Right kidney (tissue), 1 donor: ENCODE measurements at regions not wholly inside any gene's neighbourhood (a gene's known extent, or its start where the extent isn't known, plus 50 kb on each side); places are given as distances from the start of the nearest gene placed in this dataset.

Experiments used
- DNase-seq: peaks from one replicate; pipeline ENCODE4 v3.0.0-alpha.2; 2016

GRCh38 chr3:72395776-72396311, 452.4 kb downstream of the SHQ1 start:
- no peak for DNase-seq

GRCh38 chr3:72393455-72393854, 454.8 kb downstream of the SHQ1 start:
- DNase-seq, result no peak

DNA sequence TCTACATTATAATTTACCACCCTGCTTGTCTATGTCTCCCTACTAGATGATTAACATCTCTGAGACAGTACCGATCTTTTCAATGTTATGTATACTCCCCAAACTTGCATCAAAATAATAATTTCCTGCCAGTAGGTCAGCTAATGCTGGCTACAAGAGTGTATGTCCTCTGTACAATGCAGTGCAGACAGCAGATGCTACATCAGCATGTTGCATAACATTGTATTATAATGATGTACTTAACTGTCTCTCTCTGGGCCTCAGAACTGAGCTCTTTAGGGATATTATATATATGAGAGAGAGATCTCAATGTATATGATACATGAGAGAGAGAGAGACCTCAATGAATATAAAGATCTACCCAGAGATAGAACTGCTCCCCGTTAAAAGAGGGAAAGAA, 456.6 kb downstream of the SHQ1 start:
- DNase-seq, result no peak

DNA sequence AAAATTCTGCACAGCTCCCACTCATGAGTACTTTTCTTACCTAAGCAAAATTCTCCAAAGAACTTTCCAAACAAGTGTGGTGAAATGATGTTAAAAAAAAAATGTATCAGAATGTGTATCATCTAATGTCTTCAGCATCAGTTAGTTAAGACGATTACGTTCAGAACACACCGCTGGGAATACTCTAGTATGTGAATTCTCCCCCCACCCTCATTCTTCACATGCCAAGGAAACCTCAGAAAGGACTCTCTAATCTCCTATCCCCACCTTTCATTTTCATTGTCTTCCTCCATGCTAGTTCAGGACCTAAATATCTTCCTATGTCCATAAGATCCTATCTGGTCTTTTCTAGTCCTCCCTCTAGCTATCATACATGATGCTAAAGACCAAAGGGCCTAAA, 457.4 kb downstream of the SHQ1 start:
- DNase-seq, result no peak

DNA sequence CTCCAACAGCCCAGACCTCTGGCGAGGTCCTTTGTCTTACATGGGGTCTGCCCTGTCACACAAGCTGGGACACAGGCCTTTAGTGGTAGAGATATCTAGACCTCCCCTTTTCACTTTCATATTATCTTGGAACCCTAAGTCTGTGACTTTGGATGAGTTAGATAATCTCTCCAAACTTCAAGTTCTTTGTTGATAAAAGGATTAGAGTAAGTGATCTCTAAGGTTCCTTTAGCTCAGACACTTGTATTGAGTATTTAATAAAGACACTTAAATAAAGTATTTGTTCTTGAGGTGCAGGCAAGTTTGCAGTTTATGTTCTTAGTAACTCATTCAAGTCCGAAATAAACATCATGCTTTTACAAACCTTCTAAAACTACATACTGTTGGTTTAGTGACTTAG, 459.6 kb downstream of the SHQ1 start:
- no peak for DNase-seq

DNA sequence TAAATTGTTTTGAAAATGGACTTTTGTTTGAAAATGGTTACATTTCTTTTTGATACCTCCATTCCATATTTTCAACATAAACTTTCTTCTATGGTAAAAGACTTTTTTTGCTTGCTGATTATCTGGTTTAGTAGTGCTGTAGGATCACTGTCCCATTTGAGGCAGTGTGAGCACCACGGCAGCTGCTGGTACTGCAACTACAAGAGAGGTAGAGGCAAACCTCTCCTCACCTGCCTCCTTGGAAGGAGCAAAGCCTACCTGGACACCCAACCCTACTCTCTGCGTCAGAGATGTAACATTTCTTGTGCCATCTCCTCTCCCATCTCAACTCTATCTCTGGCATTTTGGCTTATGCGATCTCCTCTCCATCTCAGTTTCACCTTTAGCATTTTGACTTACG, 460.1 kb downstream of the SHQ1 start:
- no peak for DNase-seq

DNA sequence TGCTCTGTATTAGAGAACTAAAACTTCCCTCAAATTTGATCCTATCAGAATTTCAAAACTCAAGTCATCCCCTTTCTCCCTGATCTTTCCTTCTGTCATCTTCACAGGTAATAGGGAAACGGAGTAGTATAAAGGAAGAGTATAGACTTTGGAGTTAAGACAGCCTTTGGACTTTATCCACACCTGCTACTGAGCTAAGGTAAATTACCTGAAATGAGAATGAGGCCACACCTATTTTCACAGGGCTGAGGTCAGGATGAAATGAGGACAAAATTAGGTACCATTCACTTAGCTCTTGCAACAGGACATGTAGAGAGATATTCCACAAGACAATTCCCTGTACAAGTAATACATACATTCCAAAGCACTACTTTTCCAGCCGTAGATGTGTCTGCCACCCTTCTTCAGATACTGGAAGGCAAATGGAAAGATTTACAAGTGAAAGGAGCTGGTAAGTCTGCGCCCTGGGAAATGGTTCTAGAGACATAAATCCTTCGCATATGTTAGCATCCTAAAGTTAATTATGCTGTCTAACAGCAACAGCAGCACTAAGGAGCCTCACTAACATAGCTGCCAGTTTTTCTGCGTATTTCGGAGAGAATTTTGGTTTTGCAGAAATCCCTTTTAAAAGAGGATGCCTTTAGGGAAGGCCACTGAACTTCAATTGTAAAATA, 461.8 kb downstream of the SHQ1 start:
- DNase-seq, result no peak

DNA sequence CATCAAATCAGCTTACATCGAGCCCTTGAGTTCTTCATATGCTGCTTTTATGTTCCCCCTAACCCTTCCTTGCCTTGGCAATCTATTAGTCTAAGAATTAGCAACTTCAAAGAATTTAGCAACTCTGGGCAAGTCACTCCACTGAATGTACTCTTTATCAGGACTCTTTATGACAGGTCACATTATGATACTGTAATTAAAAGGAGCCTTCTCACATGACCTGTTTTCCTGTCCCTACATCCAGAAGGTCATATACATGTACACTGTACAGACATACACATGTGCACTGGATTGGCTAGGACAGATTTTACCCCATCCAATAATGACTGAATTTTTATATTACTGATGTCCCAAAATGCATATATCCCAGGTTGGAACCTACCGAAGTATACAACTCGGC, 463.1 kb downstream of the SHQ1 start:
- DNase-seq, result no peak

DNA sequence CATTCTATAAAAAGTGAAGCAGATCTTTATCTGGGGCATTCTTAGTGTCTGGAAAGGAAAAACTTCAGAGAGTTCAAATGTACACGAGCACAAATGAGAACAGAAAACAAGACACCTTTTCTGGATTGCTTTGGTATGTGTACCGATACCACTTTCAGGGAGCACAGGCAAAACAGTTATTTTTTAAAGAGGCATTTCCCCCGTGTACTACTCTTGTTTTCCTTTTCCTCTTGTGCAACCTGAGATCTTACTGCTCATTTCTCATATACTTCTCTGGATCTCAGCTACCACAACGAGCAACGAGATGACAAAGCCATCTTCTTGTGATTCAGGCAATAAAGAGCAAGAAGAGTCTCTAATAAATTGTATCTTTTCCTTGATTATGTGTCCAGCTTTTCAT, 463.6 kb downstream of the SHQ1 start:
- DNase-seq, result no peak

DNA sequence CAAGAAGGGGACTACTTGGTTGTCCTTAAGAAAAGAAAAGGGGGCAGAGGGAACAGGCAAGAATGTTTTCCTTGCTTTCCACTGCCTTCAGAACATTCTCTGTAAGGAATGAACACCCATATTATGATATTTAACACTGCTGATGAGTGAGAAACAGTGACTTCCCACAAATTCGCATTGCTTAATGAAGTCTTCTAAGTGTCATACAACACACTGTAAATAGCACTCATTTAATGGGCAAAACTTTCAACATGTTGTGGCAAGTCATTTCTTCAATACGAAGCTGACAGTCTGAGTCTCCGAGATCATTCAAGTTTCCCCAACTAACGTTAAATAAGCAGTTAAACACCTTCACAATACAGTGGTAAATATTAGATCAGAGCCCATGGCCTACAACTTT, 464.4 kb downstream of the SHQ1 start:
- DNase-seq, result no peak

DNA sequence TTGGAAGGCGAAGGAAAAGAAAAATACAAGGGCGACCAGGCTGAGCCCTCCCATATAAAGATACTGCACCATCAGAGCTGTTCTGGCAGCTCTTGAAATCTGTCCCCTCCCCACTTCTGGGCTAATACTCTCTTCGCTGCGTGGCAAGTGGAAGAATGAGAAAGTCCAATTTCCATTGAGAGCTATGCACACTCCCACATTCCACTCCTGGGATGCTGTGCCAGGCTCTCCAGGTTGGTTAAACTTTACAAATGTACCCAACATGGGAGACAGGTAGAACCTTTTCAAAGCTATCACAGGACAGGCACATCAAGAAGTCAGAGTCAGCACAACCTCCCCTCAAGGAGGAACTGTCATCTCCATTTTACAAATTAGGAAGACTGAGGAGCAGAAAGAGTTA, 465.0 kb downstream of the SHQ1 start:
- no peak for DNase-seq

DNA sequence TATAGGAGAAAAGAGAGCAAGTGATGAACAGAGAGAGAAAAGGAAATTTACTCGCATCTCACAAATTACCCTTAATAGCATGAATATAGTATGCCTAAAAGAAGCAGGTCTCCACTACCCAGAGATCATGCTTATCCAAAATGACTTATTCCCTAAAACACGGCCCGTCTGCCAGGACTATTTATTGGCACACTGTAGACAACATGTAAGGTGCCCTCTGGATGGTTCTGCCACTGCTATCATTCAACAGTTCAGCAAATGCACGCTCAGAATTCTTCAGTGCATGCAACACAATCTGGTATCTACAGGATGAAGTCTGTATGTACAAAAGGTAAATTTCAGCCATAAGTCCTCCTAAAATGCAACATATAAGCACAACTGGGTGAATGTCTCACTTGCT, 465.8 kb downstream of the SHQ1 start:
- no peak for DNase-seq

GRCh38 chr3:72381584-72381983, 466.7 kb downstream of the SHQ1 start:
- DNase-seq, result no peak

DNA sequence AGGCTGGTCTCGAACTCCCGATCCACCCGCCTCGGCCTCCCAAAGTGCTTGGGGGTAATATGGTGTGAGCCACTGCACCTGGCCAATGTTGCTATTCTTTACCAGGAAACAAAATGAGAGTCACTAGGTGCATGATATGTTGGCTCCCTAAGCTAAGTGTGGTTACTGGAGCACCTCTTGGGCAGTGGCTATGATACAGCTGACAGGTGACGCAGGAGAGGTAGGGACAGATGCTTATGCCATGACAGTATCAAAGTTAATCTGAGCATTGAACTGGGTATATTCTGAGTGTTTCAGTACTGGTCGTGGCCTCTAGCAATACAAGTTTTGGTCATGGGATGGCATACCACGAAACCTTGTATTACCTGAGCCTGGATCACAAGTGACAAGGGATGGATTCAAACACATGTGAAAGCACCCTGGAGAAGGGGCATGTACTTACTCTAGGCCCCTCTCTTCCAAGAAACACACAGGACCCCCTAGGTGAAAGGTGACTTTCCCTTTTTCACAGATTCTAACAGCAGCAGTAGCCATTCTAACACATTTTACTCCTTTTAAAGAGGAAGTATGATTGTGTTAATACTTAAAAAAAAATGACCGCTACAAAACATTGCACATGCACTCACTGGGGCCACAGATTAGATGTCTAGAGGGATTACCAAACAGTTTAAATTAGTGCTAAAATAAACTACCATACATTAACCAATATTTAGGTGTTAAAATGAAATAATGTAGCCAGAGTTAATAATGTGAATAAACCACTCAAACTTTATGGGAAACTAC, 467.3 kb downstream of the SHQ1 start:
- no peak for DNase-seq

DNA sequence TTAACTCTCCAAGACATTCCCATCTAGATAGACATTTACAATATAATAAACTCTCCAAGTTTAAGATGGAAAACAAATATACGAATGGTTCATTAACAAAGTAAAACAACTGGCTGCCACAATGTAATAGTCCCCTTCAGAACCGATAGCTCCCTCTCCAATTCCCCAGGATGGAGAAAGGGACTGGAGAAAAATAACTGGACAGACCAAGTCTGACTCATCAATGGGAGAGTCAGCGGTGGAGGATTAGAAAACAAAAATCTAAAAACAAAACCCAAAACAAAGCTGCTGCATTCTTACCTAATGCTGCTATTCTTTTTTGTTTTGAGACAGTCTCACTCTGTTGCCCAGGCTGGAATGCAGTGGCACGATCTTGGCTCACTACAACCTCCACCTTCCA, 468.1 kb downstream of the SHQ1 start:
- no peak for DNase-seq

GRCh38 chr3:72379500-72380187, 468.6 kb downstream of the SHQ1 start:
- DNase-seq, result no peak

DNA sequence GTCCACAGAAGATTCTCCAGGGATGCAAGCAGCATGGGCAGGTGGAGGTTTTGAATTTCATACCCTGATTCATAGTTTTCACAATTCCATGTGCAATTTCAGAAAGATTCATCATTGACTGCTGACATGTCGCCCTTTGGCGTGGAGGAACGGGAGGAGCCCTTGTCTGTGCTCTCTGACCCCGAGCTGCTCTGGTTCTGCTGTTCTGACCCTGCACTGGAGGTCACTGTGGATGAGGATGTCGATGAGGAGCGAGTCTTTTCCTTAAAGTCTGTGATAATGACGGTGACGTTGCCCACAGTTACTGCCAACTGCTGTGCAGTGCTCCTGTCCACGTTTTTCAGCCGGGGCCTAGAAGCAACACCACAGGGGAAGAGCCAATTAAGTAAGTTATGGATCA, 470.0 kb downstream of the SHQ1 start:
- no peak for DNase-seq

DNA sequence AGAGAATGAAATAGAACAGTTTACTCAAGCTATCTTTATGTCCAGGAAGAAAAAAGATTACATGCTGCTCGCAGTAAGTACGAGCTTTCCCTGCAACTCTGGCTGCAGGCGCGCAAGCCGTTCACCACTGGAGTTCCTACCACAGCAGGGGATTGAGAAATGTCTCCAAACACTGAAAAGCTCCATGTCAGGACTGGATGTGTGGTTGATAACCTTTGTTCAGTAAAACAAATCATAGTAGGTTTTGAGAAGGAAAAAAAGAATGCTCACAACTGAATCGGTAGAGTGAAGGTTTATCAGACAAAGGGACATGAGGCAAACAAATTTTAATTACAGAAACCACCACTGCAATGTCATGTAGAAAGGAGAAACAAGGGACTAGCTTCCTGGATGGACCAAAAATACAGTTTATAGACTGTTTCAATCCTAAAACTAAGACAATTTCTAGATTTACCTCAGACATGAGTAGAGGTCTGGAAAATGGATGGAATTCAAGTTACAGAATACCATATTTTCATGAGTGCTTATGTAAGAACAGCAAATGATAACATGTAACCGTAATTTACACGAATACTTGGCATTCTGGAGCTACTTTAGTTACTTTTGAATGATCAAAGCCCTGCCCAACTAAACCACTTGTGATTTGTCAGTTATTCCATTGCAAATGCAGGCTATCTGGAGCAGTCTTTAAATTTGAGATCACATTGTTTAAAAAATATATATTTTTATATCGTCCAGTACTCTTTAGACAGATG, 471.1 kb downstream of the SHQ1 start:
- DNase-seq, result no peak

DNA sequence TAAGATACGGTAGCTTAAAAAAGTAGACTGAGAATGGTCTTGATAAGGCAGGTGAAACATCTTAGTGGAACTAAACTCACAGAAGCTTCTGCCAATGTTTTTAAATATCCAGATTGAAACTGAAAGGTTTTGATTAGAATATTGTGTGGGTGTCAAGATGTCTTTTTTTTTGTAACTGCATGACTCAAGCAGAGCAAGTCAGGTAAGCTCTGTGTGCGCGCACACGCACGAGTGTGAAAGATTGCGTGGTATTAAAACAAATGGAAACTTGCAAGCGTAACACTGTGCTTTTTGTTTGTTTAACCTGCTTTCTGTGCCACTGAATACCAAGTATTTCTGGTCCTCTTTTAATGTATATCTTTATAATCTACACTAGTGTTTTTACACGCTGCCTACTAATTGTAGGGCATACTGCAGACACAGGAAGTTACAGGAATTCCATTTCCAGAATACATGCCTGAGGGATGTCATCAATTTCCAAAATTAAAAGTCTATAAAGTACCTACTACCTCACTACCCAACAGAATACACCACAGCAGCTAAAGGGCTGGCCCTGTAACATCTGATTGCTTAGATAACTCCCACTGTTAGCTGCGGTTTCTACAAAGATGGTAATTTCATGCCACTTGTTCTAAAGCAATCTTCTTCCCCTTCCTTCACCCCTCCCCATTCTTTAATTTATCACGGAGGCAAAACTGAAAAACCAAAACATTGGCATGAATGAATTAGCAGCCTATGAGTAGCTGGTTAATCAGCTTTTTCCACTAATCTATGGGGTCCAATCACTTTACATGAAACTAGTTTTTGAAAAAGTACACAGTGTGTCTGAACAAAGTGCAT, 472.8 kb downstream of the SHQ1 start:
- no peak for DNase-seq

GRCh38 chr3:72373139-72373538, 475.1 kb downstream of the SHQ1 start:
- DNase-seq, result no peak

DNA sequence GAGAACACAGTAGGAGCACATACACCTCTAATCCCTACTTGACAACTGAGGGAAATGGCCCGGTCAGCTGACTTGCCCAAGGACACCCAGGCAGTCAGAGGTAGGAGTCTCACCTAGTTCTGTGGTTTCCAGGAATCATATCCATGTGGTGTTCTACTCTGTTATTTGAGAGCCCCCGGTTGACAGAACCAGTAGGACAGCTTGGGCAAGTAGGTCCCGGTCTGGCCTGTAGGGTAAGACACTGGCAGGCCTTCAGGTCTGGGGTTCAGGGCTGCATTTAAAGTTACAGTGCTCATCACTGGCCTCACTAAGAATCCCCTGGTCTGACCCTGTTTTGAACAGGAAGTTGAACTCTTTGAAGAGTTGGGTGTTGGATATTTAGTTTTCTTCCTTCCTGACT, 476.1 kb downstream of the SHQ1 start:
- no peak for DNase-seq

DNA sequence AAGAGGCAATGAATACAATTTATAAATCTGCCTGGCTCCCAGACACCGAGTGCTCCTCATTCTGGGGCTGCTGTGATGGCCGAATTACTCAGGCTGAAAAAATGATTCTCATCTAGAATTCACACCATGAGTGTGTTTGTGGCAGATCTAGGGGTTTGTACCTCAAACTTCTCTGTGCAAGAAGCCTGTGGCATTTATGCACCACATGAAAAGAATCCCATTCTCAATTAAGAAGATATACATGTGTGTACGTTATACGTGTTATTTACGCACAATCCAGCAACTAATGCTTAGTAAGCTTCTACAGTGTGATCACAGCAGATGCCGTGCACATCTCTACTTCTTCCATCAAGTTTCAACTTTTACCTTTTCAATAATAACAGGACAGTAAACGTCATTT, 476.8 kb downstream of the SHQ1 start:
- no peak for DNase-seq
